AG04450 (cell line): ENCODE measurements at regions not wholly inside any gene's neighbourhood (a gene's known extent, or its start where the extent isn't known, plus 50 kb on each side); places are given as distances from the start of the nearest gene placed in this dataset.

Experiments used
- CTCF ChIA-PET: fragments of 300-600, 350-600 bp; formaldehyde crosslinking; extraction: SDS; loops from one replicate; lab custom pipeline; 2022; ENCODE audit warnings: antibody characterized with exemption, inconsistent platforms; lab: Charles Lee
- POLR2A ChIA-PET: fragments of 350-600 bp; formaldehyde crosslinking; extraction: SDS; loops from one replicate; lab custom pipeline; 2021; ENCODE audit warnings: antibody characterized with exemption, inconsistent platforms; lab: Yijun Ruan, JAX
- DNase-seq: peaks from one replicate; pipeline ENCODE4 v3.0.0-alpha.2; 2011; ENCODE audit warnings: low read depth, low spot score
- H3K27ac ChIP-seq: one replicate; pipeline ENCODE4 v1.5.1; 2012; ENCODE audit warnings: low read depth, low read length, control low read depth
- H3K27me3 ChIP-seq: one replicate; pipeline ENCODE4 v1.6.0; 2012; ENCODE audit warnings: low read length; ENCODE audit not compliant: control insufficient read depth, insufficient read depth
- H3K4me3 ChIP-seq: 2 replicates; pipeline ENCODE4 v1.5.1; 2011; ENCODE audit warnings: mild to moderate bottlenecking, low read depth, low read length, control low read depth
- H3K9me3 ChIP-seq: 2 replicates; pipeline ENCODE4 v1.5.1; 2012; ENCODE audit warnings: low read length; ENCODE audit not compliant: control insufficient read depth, insufficient read depth
- CTCF ChIP-seq: IDR thresholded peaks from 2 replicates; pipeline ENCODE4 v1.5.1; 2011; ENCODE audit warnings: low read depth, low read length, control low read depth, inconsistent platforms

GRCh38 chr3:13722178-13722577, 157.7 kb downstream of the WNT7A start:
- no peaks in the 10 kb centered on the region for H3K27me3 ChIP-seq
- no peak overlapping the region for H3K27ac ChIP-seq
- H3K4me3 ChIP-seq: no peak overlapping the region
- no peak for DNase-seq
- CTCF ChIA-PET: no interaction called here
- H3K9me3 ChIP-seq: peaks cover 3% of the 10 kb centered on the region; the same call in 1 of the 2 replicates
- POLR2A ChIA-PET: no interaction called here
- TF ChIP-seq CTCF: no peak

- no peaks in the 10 kb centered on the region for H3K27me3 ChIP-seq
- POLR2A ChIA-PET: no interaction called here
- CTCF ChIA-PET: interaction anchor here (0.9 kb wide), 1 partner anchor 68 kb away, joined by 3 read pairs; no protein-coding TSS in a partner anchor
Measured at GRCh38 chr3:13718436-13718835, 161.4 kb downstream of the WNT7A start.

GRCh38 chr3:13718000-13718399, 161.9 kb downstream of the WNT7A start:
- H3K27me3 ChIP-seq: no peaks in the 10 kb centered on the region
- no peak overlapping the region for H3K27ac ChIP-seq
- no peak overlapping the region for H3K4me3 ChIP-seq
- peaks cover 3% of the 10 kb centered on the region; the same call in 1 of the 2 replicates for H3K9me3 ChIP-seq
- TF ChIP-seq CTCF: no peak
- no peak for DNase-seq
- ChIA-PET CTCF (no interaction called here), POLR2A (no interaction called here)

More at GRCh38 chr3:13718436-13718835, 161.4 kb downstream of the WNT7A start:
- TF ChIP-seq CTCF: no peak
- Histone ChIP-seq H3K4me3 (no peak overlapping the region), H3K27ac (no peak overlapping the region), H3K9me3 (peaks cover 3% of the 10 kb centered on the region; the same call in 1 of the 2 replicates)
- DNase-seq: no peak

GRCh38 chr3:13717222-13717895, 162.5 kb downstream of the WNT7A start:
- no peaks in the 10 kb centered on the region for H3K27me3 ChIP-seq
- CTCF ChIA-PET: no interaction called here
- no peak for DNase-seq
- H3K4me3 ChIP-seq: no peak overlapping the region
- no peak for TF ChIP-seq CTCF
- POLR2A ChIA-PET: no interaction called here
- no peak overlapping the region for H3K27ac ChIP-seq
- H3K9me3 ChIP-seq: peaks cover 3% of the 10 kb centered on the region; the same call in 1 of the 2 replicates

- ChIA-PET POLR2A (no interaction called here), CTCF (no interaction called here)
- H3K27ac ChIP-seq: no peak overlapping the region
- TF ChIP-seq CTCF: no peak
- no peaks in the 10 kb centered on the region for H3K27me3 ChIP-seq
- H3K4me3 ChIP-seq: no peak overlapping the region
- no peak for DNase-seq
- H3K9me3 ChIP-seq: peaks cover 3% of the 10 kb centered on the region; the same call in 1 of the 2 replicates
Measured at GRCh38 chr3:13716540-13717221, 163.2 kb downstream of the WNT7A start.
